D341Med (cell line): ENCODE measurements at regions not wholly inside any gene's neighbourhood (a gene's known extent, or its start where the extent isn't known, plus 50 kb on each side); places are given as distances from the start of the nearest gene placed in this dataset.
A peak's percentile ranks its signal among the peaks of the same experiment; 100 is the strongest.
"Not testable (repeated sequence)": the region's sequence is repeated elsewhere in the genome, so short reads cannot be mapped to it uniquely, and the experiment has no call there.

Source experiments
- DNase-seq: peaks from one replicate; pipeline ENCODE4 v3.0.0; 2012; ENCODE audit warnings: low spot score

DNA sequence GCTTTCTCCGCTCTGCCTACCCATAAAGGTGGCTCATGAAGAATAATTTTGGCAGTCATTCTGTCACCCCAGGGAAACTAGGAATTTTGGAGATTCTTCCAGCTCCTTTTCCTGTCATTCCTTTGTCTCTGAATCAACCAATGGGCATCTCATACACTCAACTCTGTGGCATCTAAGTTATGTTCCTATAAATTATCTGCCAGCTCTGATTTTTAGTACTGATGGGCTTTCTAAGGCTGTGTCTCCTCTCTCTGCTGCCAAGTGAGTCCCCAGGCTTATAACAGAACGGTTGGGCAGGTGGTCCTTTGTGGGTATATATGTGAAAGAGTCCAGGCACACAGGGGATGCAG lies 226.8 kb downstream of the NMUR2 start:
- DNase-seq = no peak

DNA sequence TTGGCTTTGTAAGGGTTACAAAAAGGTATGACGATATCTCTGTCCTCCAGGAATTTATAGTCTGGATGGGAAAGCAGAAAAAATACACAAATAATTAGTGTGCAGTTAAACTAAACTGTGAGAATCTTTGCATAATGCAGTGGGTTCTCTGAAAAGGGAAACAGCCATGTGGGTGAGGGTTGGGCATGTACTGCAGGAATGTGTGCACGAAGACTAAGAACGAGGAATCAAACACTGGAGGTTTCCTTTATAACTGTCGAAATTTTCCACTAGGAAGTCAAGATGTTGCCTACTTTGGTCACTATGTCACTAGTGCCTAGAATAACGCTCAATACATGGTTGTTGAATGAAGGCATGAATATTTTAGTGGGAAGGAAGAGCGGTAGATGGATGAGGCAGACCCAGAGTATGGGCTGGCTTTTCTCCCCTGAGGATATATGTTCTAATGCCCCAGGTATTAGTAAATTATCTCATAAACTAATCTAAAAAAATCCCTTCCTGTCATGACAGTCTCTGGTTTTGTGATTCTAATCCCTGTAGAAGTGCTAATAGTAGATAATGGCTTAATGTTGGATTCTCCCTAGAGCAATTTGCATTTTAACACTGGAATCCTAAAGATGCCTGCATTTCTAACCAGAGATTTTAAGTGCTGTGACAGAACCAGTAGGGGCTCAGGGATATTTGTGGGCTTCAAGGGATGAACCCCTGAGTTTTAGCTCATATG lies 227.3 kb downstream of the NMUR2 start:
- no peak for DNase-seq

DNA sequence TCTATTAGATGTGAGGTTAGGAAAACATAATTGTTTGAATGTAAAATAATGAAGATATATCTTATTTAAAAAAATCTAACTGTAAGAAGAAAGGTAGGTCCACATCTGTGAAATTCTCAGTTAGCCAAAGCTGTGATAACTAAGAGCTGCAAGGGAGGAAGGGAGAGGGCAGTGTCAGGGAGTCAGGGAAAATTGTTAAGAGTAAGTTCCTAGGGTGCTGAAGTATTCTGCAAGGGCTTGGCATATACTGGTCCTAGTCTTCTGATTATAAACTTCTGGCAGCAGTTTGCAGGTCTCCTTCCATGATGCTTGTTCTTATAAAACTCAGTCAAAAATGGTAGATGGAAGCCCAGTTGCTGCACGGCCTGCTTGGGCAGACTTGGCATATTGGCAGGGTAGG lies 233.2 kb downstream of the NMUR2 start:
- no peak for DNase-seq

DNA sequence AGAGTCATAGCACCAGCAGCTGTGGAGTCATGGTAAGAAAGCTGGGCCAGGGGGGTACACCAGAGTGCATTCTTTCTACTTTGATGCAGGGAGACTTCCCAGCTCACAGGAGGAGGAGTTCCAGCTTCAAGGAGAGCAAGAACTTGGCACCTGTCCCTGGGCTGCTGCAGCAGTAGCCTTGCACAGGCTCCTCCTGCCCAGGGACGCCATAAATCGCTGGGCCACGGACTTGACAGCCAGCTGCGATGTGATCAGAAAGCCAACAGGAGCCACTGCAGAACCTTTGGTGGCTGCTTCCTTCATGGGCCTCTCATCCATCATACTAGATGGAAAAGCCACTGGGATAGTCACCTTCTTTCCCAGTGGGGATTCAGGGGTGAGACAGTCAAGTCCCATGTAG lies 234.7 kb downstream of the NMUR2 start:
- peak; percentile 22 for DNase-seq

DNA sequence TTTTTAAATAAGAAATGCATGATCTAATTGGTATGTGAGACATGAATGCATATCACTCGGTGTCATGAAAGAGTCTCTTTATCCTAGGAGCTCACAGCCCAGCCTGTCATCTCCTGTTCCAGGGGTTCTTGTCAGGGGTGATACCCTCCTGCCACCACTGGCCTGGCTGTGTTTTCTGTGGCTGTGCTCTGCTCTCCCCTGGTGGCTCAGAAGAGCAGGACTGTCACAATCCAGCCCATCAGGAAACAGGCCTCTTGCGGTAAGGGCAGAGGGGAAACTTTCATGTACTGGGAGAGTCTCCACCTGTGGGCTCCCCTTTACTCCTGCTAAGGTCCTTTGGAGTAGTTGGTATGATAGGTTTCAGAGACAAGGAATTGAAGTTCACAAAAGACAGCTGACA lies 240.2 kb upstream of the GLRA1 start:
- DNase-seq = peak; percentile 33

DNA sequence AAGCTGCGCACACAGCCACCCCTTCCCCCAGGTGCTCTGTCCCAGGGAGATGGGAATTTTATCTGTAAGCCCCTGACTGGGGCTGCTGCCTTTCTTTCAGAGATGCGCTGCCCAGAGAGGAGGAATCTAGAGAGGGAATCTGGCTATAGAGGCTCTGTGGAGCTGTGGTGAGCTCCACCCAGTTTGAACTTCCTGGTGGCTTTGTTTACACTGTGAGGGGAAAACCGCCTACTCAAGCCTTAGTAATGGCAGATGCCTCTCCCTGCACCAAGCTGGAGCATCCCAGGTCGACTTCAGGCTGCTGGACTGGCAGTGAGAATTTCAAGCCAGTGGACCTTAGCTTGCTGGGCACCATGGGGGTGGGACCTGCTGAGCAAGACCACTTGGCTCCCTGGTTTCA lies 235.2 kb upstream of the GLRA1 start:
- not testable (repeated sequence) for DNase-seq

DNA sequence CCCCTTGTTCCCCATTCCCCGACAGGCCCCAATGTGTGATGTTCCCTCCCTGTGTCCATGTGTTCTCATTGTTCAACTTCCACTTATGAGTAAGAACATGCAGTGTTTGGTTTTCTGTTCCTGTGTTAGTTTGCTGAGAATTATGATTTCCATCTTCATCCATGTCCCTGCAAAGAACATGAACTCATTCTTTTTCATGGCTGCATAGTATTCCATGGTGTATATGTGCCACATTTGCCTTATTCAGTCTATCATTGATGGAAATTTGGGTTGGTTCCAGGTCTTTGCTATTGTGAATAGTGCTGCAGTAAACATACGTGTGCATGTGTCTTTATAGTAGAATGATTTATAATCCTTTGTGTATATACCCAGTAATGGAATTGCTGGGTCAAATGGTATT lies 229.8 kb upstream of the GLRA1 start:
- not testable (repeated sequence) for DNase-seq

DNA sequence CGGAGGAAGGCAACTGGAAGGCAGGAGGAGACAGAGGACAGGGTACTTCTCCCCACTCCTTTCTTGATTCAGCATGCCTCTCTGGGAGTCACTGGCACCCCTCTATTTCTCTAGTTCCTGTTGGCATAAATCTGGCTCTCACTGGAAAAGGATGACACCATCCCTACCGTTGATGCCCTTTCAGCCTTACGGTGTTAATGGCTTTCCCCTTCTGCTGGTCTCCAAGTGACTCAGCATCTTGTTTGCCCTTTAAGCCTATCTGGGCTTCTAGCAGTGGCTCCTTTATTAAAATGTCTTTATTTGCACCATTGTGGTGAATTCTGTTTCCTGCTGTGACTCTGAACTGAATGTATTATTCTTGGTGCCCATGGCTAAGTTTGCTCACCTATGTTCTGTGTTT lies 227.3 kb upstream of the GLRA1 start:
- DNase-seq = no peak

DNA sequence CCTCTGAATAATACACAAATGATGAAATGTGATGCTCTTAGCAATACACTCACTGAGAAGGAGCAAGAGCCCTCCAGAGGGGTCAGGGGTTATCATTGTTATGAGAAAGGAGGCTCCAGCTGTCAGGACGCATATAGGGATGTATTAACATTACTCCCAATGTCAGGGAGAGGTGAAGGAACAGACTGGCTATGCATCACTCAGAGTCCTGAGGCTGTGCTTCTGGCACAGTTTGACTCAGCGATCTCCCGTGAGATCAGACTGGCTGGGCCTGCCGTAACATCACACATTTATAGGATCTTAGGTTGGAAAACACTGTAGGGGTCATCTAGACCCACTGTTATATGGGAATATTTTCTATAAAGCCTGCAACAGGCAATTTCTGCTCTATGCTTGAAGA lies 226.5 kb upstream of the GLRA1 start:
- DNase-seq = no peak

DNA sequence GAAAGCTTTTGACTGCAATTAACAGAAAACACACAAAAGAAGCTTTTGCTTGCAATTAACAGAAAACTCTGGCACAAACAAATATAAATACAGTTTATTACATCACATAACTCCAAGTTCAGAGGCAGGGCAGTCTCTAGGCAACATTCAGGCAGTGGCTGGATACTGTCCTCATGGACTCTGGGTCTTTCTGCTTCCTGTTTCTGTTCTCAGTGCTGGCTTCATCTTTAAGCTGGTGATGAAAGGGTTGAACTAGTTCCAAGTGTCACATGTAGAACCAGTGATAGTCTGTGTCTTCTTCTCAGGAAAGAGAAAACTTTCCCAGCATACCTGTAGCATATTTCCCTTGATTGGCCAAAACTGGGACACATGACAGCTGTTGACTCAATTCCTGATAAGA lies 222.6 kb upstream of the GLRA1 start:
- no peak for DNase-seq

DNA sequence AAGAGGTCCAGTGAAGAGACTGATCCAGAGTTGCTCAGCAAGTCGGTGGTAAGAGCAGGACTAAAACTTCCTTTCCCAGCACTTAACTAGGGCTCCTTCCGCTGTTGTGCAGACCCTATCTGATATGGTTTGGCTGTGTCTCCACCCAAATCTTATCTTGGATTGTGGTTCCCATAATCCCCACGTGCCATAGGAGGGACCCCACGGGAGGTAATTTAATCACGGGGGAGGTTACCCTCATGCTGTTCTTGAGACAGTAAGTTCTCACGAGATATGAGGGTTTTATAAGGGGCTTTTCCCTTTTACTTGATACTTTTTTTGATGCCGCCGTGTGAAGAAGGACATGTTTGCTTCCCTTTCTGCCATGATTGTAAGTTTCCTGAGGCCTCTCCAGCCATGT lies 221.9 kb upstream of the GLRA1 start:
- no peak for DNase-seq

DNA sequence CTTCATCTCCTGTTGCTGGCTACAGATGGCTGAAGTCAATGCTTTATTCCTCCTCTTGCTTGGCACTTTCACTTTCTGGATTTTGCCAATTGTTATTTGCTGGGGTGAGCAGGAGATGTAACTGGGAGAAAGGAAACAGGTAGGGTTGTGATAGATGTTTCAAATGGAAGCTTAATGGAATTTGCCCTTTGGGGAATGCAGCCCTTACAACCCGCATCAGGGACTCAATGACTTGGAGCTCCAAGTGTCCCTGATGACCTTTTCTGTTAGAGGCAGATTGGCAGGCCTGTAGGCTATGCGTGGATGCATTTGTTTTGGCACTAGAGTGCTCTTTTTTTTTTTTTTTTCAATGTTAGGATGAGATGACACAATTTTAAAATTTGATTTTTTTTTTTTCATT lies 219.9 kb upstream of the GLRA1 start:
- DNase-seq = no peak

DNA sequence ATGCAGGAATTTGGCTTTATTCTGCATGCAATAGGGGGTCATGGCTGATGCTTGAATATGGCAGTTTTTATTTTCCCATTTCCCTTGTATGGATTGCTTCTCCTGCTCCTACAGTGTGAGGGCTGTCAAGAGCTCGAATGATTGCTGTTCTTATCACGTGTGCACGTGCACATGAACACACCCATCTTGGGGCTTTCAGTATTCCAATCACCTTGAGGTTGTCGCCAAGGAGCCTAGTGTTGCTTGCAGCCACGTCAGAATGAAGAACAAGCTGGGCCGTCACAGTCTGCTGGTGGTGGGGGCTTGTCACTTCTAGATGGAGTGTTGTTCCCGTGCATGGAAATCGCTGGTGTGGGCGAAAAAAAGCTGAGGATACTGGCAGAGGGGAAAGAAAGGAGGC lies 219.4 kb upstream of the GLRA1 start:
- DNase-seq = no peak

DNA sequence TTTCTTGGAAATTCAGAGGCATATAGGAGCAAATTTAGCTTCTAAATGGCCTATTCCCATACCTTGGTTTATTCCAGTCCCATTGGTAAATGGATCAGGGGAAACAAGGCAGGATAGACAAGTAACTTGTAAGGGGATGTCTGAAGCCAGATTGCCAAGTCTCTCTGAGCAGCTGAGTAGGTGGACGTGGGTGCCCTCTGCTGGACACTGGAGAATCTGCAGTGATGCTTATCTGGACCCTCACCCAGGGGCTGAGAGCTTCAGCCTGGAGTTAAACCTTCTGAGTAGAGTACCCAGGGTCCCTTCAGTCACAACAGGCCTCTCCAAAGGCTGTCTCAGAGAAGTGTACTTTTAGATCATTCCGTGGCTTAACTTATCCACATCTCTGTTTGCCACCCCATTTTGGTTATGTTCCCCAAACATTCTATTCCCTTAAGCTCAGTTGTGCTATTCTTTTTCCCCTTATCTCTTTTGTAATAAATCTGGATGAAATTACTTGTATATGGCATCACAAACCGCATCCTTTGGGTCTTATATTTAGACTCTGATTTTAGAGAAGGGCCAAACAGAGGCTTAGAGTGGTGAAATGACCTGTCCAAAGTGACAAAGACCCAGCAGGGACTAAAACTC lies 218.3 kb upstream of the GLRA1 start:
- peak; percentile 80 for DNase-seq

DNA sequence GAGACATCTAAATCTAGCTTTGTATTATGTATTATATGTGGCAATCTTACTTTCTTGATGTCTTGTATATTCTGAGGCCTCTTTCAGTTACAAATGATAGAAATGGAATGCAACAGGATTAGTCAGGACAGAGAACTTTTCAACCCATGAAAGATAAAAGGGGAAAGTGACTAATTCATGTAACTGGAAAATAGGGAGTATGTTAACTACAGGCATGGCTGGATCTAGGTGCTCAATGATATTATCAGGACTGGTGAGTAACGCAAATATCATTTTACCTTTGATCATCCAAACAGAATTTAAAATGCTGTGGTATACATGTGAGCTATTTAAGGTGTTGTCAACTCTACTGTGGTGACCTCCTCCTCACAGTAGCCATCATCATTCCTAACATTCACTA lies 215.7 kb upstream of the GLRA1 start:
- DNase-seq = no peak

DNA sequence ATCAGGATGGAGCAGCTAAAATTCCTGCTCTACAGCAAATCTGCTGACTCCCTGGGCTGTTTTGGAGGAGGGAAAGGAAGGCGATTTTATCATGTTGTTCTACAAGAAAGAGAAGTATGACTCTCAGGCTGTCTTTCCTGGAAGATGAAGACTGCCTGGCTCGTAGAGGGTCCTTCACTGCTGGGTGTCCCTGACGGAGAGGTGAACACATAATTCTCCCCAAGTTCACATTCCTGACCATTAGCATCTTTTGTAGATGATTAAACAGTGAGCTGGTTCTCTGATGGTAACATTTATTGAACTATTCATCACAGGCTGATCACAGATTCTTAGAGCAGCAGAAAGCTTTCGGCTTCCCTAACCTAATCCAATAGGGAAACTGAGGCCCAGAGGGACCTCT lies 212.4 kb upstream of the GLRA1 start:
- no peak for DNase-seq

DNA sequence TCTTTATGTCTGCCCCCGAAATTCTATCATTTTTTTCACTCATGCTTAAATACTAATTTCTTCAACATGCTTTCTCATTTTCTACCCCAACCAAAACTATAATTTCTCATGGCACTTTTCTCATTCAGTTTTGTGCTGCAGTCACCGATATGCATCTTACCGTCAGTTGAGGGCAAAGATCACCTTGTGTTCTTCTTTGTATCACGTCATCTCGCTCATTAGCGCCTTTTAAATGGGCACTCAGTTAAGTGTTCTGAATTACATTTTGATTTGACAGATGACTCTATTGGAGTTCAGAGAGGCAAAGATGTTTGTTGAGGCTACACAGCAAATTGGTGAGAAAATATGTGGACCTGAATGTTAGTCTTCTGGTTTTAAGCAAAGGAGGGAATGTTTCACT lies 211.7 kb upstream of the GLRA1 start:
- DNase-seq = no peak

DNA sequence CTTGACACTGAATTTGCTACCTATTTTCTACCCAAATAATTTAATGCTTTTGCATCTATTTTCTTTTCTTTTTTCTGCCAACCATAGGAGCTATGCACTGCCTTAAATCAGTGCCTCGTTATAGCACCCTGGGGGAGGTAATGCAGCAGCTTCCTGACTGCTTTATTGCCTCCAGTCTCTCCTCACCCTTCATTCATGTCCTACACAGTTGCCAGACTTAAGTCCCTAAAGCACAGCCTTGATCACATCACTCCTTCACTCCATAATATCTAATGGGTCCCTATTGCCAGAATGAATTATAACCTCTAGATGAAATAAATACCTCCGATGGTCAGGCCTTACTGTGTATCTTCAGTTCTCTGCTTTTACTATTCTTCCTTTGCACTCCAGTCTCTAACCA lies 211.2 kb upstream of the GLRA1 start:
- no peak for DNase-seq

DNA sequence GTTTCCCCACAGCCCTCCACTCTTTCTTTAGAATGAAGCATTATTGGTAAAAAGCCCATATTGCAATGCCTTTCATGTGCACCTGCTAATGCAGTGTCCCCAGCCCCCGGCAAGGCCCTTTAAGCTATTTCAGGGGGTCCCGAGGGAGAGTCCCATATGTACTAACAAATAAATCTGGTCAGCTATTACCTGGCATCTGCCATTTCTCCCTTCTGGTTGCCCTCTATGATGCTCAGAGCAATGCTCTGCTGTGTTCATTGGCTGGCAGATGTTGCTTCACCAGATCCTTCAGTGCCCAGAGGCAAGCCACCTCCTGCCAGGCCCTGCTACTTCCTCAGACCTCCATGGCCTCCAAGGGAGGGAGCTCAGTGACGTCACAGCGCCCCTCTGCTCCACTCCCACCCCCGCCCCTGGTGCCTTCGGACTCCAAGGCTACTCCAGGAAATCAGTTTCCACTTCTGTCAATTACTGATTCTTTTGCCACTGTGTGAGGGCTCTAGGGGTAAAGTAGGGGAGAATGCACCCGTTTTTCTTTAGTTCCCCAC lies 201.1 kb upstream of the GLRA1 start:
- DNase-seq = no peak

DNA sequence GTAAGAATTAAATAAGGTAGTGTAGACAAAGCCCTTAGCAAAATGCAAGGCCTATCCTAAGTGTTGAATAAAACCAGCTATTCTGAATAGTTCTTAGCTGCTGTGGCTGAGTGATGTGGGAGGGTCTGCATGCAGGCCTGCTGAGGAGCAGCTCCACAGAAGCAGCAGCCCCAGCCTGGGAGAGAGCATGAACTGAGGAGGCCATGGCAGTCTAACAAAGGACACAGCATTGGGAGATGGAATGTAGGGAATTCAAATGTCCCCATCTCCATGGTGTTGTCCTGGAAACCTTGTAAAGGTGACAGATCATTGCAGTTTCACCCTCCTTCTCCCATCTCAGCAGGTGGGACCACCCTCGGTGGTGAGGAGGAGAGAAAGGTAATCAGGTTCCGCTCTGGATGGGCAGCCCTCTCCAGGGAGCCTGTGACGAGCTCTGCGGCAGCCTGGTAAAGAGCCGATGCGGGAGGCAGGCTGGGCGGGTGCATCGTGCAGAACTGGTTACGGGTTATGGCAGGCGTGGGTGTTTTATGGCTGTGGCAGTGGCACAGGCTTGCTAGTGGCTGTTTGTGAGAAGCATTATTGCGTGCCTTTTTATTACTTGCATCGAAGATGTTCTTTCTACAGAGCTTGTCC lies 199.9 kb upstream of the GLRA1 start:
- DNase-seq = no peak

DNA sequence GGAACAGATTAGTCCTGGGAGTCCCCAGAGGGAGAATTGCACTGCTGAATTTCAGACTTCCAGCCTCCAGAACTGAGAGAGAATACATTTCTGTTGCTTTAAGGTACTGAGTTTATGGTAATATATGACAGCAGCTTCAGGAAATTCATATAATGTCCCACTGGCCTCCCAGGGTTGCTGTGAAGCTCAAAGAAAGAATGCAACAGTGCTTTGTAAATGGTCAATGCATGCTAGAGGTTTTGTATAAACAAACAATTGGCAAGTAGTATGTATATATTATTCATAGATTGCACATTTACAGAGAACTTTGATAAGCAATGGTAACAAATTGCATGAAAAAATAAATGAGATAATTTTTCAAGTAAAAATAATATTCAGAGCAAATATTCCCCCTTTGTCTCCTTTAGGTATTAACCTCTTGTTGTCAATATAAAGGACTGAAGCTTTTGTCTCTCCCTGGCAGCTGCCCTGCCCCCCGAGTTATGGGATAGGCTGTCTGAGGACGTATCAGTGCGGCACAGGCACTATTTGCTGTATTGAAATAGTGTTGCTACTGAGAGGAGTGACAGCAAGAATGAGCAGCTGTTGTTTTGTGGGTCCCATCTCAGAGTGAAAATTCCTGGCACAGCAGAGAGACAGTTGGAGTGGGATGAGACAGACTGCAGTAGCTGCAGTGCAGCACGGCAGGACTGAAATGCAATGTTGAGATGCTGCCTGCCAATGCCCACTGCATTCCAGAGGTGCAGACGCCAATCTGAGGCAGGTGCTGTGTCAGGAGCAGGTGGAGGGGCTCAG lies 194.2 kb upstream of the GLRA1 start:
- no peak for DNase-seq

DNA sequence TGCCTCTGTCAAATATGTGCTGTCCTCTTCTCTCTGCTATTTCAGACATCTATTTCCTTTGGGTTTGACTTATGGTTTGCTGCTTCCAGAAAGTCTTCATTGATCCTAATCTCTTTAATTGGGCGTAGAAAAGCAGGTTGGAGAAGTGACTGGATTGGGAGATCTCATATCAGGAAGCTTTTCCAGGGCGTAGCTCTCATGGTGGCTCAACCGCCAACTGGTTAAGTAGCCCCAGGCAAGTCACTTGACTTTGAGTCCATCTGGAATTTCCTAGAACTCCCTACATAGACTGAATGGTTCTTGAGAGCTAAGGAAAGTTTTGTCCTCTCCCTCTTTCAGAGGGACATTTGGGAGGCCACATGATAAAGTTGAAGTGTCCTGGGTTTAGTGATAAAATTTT lies 192.3 kb upstream of the GLRA1 start:
- no peak for DNase-seq

DNA sequence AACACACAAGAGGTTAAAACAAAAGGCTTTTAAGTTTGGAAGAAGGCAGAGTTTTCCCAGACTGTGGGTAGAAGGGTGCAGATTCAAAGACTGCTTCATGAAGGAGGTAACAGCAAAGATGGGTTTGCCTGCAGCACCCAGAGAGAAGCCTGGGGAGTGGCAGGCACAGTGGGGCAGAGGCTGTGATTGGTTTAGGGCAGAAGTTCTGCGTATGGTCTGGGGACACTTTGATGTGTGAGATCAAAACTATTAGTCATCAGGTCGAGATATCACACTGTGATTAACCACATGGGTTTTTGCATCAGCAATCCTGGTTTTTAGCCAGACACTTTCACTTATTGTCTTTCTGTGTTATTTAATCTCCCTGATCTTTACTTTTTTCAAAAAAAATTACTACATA lies 188.8 kb upstream of the GLRA1 start:
- DNase-seq = no peak
